ENCODE measurements at regions not wholly inside any gene's neighbourhood (a gene's known extent, or its start where the extent isn't known, plus 50 kb on each side); places are given as distances from the start of the nearest gene placed in this dataset.

- no peak overlapping the region for H3K4me3 ChIP-seq (ENCODE audit: low read depth, low read length)
- no peak for TF ChIP-seq CTCF (IDR thresholded peaks at IDR 0.05; ENCODE audit: borderline replicate concordance, insufficient read depth, low read depth, low read length)
Measured at GRCh38 chr20:52845044-52845443, 127.1 kb upstream of the TSHZ2 start.

DNA sequence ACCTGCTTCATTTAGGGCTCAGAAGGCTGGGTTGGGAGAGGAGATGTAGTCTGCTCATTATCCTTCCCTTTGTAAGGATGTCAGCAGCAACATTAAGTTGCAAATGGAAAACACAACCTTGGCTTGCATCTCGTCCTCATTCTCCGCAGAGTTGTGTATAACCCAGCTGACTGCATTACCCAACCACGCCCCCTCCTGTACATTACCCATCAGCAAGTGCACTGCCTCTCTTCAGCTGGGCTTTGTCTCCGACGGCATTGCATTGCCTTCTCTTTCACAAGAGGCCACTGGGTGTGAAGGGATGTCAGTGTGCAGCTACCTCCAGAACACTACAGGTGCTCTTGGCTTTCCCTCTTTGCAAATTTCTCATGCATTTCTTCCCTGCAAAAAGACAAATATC lies 128.7 kb upstream of the TSHZ2 start:
- no peak overlapping the region for H3K4me3 ChIP-seq (ENCODE audit: low read depth, low read length)
- no peak for TF ChIP-seq CTCF (IDR thresholded peaks at IDR 0.05; ENCODE audit: borderline replicate concordance, insufficient read depth, low read depth, low read length)

- no peak for TF ChIP-seq CTCF (IDR thresholded peaks at IDR 0.05; ENCODE audit: borderline replicate concordance, insufficient read depth, low read depth, low read length)
- no peak overlapping the region for H3K4me3 ChIP-seq (ENCODE audit: low read depth, low read length)
Measured at GRCh38 chr20:52841003-52841402, 131.2 kb upstream of the TSHZ2 start.

- TF ChIP-seq CTCF (IDR thresholded peaks at IDR 0.05; ENCODE audit: borderline replicate concordance, insufficient read depth, low read depth, low read length) = no peak
Measured at GRCh38 chr20:52840041-52840440, 132.1 kb upstream of the TSHZ2 start.

GRCh38 chr20:52838510-52839241 lies 133.5 kb upstream of the TSHZ2 start:
- TF ChIP-seq CTCF (IDR thresholded peaks at IDR 0.05; ENCODE audit: borderline replicate concordance, insufficient read depth, low read depth, low read length) = no peak
- H3K4me3 ChIP-seq (ENCODE audit: low read depth, low read length) = no peak overlapping the region

More at GRCh38 chr20:52840041-52840440, 132.1 kb upstream of the TSHZ2 start:
- no peak overlapping the region for H3K4me3 ChIP-seq (ENCODE audit: low read depth, low read length)

GRCh38 chr20:52837378-52837777 lies 134.8 kb upstream of the TSHZ2 start:
- TF ChIP-seq CTCF (IDR thresholded peaks at IDR 0.05; ENCODE audit: borderline replicate concordance, insufficient read depth, low read depth, low read length) = no peak
- no peak overlapping the region for H3K4me3 ChIP-seq (ENCODE audit: low read depth, low read length)

DNA sequence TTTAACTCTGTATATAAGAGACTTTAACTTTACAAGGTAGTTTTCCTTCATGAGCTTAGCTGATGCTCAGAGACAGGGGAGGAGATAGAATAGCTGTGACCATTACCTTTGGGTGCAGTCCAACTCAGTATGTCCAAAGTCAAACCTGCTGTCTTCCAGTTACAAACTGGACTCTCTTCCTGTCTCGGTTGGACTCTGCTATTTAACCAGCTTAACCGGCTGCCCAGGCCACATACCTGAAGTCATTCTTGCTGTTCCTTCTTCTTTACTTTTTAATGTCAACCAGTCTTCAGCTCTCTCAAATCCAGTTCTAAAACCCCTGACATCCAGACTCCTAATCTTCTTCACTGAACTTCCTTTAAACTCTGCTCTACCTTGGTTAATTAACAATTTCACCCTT lies 138.3 kb upstream of the TSHZ2 start:
- no peak for TF ChIP-seq CTCF (IDR thresholded peaks at IDR 0.05; ENCODE audit: borderline replicate concordance, insufficient read depth, low read depth, low read length)

More for the DNA sequence above, 138.3 kb upstream of the TSHZ2 start:
- H3K4me3 ChIP-seq (ENCODE audit: low read depth, low read length) = no peak overlapping the region

Measured in GM12875 (cell line).